ENCODE measurements at regions not wholly inside any gene's neighbourhood (a gene's known extent, or its start where the extent isn't known, plus 50 kb on each side); places are given as distances from the start of the nearest gene placed in this dataset.
"Not testable (repeated sequence)": the region's sequence is repeated elsewhere in the genome, so short reads cannot be mapped to it uniquely, and the experiment has no call there.

DNA sequence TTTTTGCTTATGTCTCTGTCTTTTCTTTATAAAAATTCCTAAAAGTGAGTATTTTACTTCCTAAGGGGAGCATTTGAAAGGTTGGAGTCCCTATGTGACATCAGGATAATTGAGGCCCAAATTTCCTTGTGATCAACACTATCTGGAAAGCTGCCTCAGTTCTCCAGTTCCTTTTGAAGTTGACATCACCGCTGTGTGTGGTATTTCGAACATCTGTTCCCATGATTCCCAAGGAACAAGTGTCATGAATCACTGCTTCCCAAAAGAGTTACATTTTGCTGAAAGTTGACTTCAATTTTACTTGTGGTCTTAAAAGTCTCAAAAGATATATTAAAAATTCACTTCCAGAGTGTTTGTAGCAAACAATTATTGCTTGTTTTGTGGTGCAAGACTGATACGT, 452.1 kb upstream of the RGMB start:
- no peaks in the 10 kb centered on the region for H3K9me3 Mint-ChIP-seq
- no peak overlapping the region for H3K4me3 Mint-ChIP-seq
- no peak for DNase-seq
- TF ChIP-seq, protein P1, sequence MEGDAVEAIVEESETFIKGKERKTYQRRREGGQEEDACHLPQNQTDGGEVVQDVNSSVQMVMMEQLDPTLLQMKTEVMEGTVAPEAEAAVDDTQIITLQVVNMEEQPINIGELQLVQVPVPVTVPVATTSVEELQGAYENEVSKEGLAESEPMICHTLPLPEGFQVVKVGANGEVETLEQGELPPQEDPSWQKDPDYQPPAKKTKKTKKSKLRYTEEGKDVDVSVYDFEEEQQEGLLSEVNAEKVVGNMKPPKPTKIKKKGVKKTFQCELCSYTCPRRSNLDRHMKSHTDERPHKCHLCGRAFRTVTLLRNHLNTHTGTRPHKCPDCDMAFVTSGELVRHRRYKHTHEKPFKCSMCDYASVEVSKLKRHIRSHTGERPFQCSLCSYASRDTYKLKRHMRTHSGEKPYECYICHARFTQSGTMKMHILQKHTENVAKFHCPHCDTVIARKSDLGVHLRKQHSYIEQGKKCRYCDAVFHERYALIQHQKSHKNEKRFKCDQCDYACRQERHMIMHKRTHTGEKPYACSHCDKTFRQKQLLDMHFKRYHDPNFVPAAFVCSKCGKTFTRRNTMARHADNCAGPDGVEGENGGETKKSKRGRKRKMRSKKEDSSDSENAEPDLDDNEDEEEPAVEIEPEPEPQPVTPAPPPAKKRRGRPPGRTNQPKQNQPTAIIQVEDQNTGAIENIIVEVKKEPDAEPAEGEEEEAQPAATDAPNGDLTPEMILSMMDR (IDR thresholded peaks at IDR 0.05) = no peak
- no peaks in the 10 kb centered on the region for H3K27me3 Mint-ChIP-seq (ENCODE audit: insufficient read depth)
- H3K27ac Mint-ChIP-seq = no peak overlapping the region
- H3K36me3 Mint-ChIP-seq (ENCODE audit: low read depth) = no peaks in the 10 kb centered on the region
- H3K4me1 Mint-ChIP-seq (ENCODE audit: low read depth) = peaks cover 24% of the 10 kb centered on the region

DNA sequence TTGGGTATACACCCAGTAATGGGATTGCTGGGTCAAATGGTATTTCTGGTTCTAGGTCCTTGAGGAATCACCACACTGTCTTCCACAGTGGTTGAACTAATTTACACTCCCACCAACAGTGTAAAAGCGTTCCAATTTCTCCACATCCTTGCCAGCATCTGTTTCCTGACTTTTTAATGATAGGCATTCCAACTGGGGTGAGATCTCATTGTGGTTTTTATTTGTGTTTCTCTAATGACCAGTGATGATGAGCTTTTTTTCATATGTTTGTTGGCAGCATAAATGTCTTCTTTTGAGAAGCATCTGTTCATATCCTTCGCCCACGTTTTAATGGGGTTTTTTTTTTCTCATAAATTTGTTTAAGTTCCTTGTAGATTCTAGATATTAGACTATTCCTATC, 448.3 kb upstream of the RGMB start:
- not testable (repeated sequence) for H3K27ac Mint-ChIP-seq; H3K4me3 Mint-ChIP-seq; H3K4me1 Mint-ChIP-seq (ENCODE audit: low read depth); H3K36me3 Mint-ChIP-seq (ENCODE audit: low read depth); H3K27me3 Mint-ChIP-seq (ENCODE audit: insufficient read depth); DNase-seq; H3K9me3 Mint-ChIP-seq

GRCh38 chr5:98328015-98328414, 445.4 kb upstream of the RGMB start:
- H3K36me3 Mint-ChIP-seq (ENCODE audit: low read depth) = peaks cover 8% of the 10 kb centered on the region; the same call in 1 of the 2 replicates
- H3K4me1 Mint-ChIP-seq (ENCODE audit: low read depth) = peaks cover 14% of the 10 kb centered on the region
- H3K9me3 Mint-ChIP-seq = no peaks in the 10 kb centered on the region; the same call in 1 of the 2 replicates
- no peaks in the 10 kb centered on the region for H3K27me3 Mint-ChIP-seq (ENCODE audit: insufficient read depth)
- H3K27ac Mint-ChIP-seq = no peak overlapping the region
- TF ChIP-seq, protein P1 (IDR thresholded peaks at IDR 0.05) = no peak
- DNase-seq = no peak
- H3K4me3 Mint-ChIP-seq = no peak overlapping the region

- peaks cover 1% of the 10 kb centered on the region; the same call in 1 of the 2 replicates for H3K27me3 Mint-ChIP-seq (ENCODE audit: insufficient read depth)
- H3K27ac Mint-ChIP-seq = no peak overlapping the region
- no peak for DNase-seq
- no peak overlapping the region for H3K4me3 Mint-ChIP-seq
- H3K9me3 Mint-ChIP-seq = no peaks in the 10 kb centered on the region; the same call in 1 of the 2 replicates
- peaks cover 19% of the 10 kb centered on the region for H3K4me1 Mint-ChIP-seq (ENCODE audit: low read depth)
- H3K36me3 Mint-ChIP-seq (ENCODE audit: low read depth) = peaks cover 12% of the 10 kb centered on the region
- TF ChIP-seq, protein P1 (IDR thresholded peaks at IDR 0.05) = no peak
These were observed 442.6 kb upstream of the RGMB start for GRCh38 chr5:98330871-98331270.

DNA sequence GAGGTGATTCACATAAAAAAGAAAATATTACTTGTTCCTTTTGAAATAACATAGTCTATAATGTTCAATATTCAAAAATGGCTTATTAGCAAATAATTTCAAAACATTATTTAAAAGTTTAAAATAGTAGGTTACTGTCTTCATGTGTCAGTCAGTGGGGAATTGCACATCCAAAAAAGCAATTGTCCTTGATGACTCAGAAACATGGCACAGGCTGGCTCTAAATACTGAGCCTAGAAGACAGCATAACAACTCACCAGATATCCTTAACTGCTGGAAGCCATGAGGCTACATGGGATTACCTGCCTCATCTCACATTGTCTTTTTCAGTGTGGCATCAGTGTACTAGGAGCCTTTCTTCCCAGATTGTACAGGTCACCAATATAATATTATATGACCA, 439.5 kb upstream of the RGMB start:
- TF ChIP-seq, protein P1 (IDR thresholded peaks at IDR 0.05) = no peak
- Mint-ChIP-seq H3K9me3 (no peaks in the 10 kb centered on the region; the same call in 1 of the 2 replicates), H3K4me3 (no peak overlapping the region), H3K27me3 (ENCODE audit: insufficient read depth) (peaks cover 1% of the 10 kb centered on the region; the same call in 1 of the 2 replicates), H3K36me3 (ENCODE audit: low read depth) (peaks cover 14% of the 10 kb centered on the region), H3K27ac (no peak overlapping the region), H3K4me1 (ENCODE audit: low read depth) (peaks cover 26% of the 10 kb centered on the region)
- DNase-seq = no peak

- H3K4me3 Mint-ChIP-seq = no peak overlapping the region
- no peak for DNase-seq
- H3K4me1 Mint-ChIP-seq (ENCODE audit: low read depth) = peaks cover 32% of the 10 kb centered on the region
- TF ChIP-seq, protein P1 (IDR thresholded peaks at IDR 0.05) = no peak
- H3K27ac Mint-ChIP-seq = no peak overlapping the region
- H3K9me3 Mint-ChIP-seq = peaks cover 6% of the 10 kb centered on the region; the same call in 1 of the 2 replicates
- H3K36me3 Mint-ChIP-seq (ENCODE audit: low read depth) = peaks cover 24% of the 10 kb centered on the region
- H3K27me3 Mint-ChIP-seq (ENCODE audit: insufficient read depth) = peaks cover 1% of the 10 kb centered on the region; the same call in 1 of the 2 replicates
These were observed 438.5 kb upstream of the RGMB start for GRCh38 chr5:98334946-98335345.

All from HFFc6 (cell line).